Vagina (tissue), 2 donors: ENCODE measurements at regions not wholly inside any gene's neighbourhood (a gene's known extent, or its start where the extent isn't known, plus 50 kb on each side); places are given as distances from the start of the nearest gene placed in this dataset.
"Not testable (repeated sequence)": the region's sequence is repeated elsewhere in the genome, so short reads cannot be mapped to it uniquely, and the experiment has no call there.

Experiments
- DNase-seq, 2 donors: peaks; one replicate each; pipeline ENCODE4 v3.0.0-alpha.2; 2017; ENCODE audit errors: extremely low spot score in 2 of 2
- H3K27ac ChIP-seq: fragments of 200-600 bp; sonication (generic); one replicate; pipeline ENCODE4 v1.5.1; 2019
- H3K27me3 ChIP-seq: fragments of 200-600 bp; sonication (generic); one replicate; pipeline ENCODE4 v1.5.1; 2019
- H3K36me3 ChIP-seq, 2 donors: fragments of 200-600 bp; sonication (generic); one replicate each; pipeline ENCODE4 v1.5.1; 2017 to 2019
- H3K4me1 ChIP-seq: fragments of 200-600 bp; sonication (generic); one replicate; pipeline ENCODE4 v1.5.1; 2019
- H3K4me3 ChIP-seq, 2 donors: fragments of 200-600 bp; sonication (generic); 1 replicate in 1 of 2; 2 replicates in 1 of 2; pipeline ENCODE4 v1.5.1; 2016 to 2019
- H3K9me3 ChIP-seq: fragments of 200-600 bp; sonication (generic); one replicate; pipeline ENCODE4 v1.5.1; 2019
- POLR2A ChIP-seq, 2 donors: fragments of 450-650 bp; IDR thresholded peaks; one replicate each; pipeline ENCODE4 v1.6.1; 2017; ENCODE audit warnings: antibody characterized with exemption in 2 of 2, mild to moderate bottlenecking in 2 of 2, moderate library complexity in 2 of 2
- POLR2AphosphoS5 ChIP-seq, 2 donors: sonication (generic); formaldehyde crosslinking; IDR thresholded peaks; one replicate each; pipeline ENCODE4 v1.9.0; 2017; ENCODE audit warnings: antibody characterized with exemption in 2 of 2, mild to moderate bottlenecking in 2 of 2, low read depth in 1 of 2; ENCODE audit not compliant: insufficient read depth in 1 of 2
- intact Hi-C: fragments of 100-400 bp; cut with DNase I; formaldehyde crosslinking; loops from one replicate; pipeline ENCODE4 v1.15.1; 2023
- TF ChIP-seq, protein P1 (sequence below), 3 experiments: fragments of 450-650 bp in 2 of 3; fragments of 200-600 bp in 1 of 3; sonication (generic) in 1 of 3; IDR thresholded peaks; one replicate each; pipeline ENCODE4 v1.5.1; 2017 to 2019; ENCODE audit warnings: antibody characterized with exemption in 3 of 3, mild to moderate bottlenecking in 2 of 3, moderate library complexity in 2 of 3

DNA sequence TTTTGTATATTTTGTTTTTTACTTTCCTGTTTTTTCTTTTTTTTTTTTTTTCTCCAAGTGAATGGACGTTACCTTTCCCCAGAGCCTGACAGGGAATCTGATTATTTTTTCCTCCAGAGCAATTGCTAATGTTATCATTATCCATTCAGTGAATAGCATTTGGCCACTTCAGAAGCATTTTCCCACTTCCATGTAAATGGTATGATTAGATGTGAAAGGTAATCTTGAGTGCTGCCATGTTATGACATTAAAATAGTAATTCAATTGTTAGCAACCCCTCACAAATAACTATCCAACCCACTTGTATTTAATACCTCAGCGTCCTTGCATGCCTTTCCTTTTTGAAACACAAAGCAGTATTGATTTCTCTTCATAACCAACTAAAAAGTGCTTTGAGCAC is 1243.8 kb downstream of the CDH8 start:
- intact Hi-C loops = no loop called here
- H3K27me3 ChIP-seq = no peaks in the 10 kb centered on the region

DNA sequence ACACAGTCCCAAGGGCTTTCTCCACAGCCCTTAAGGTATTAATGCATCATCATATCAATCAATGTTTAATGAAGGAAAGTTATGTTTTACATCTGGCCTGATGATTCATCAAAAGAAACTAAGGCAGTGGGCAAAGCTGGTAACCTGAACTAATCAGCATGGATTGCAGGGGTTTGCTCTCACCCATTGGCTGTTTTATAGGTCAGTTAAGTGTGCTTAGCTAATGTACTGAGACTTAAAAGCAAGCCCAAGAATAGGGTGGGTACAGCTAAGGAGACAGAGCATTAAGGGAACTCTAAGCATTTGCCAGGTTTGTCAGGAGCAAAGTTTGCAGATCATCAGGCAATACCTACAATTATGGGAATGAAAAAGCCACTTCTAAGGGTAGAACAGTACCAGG is 1247.6 kb downstream of the CDH8 start:
- Histone ChIP-seq H3K27me3 (no peaks in the 10 kb centered on the region), H3K27ac (no peak overlapping the region), H3K4me1 (no peaks in the 10 kb centered on the region), H3K36me3 (no peaks in the 10 kb centered on the region), H3K9me3 (no peaks in the 10 kb centered on the region), H3K4me3 (no peak overlapping the region)
- intact Hi-C loops = no loop called here
- TF ChIP-seq, protein P1, sequence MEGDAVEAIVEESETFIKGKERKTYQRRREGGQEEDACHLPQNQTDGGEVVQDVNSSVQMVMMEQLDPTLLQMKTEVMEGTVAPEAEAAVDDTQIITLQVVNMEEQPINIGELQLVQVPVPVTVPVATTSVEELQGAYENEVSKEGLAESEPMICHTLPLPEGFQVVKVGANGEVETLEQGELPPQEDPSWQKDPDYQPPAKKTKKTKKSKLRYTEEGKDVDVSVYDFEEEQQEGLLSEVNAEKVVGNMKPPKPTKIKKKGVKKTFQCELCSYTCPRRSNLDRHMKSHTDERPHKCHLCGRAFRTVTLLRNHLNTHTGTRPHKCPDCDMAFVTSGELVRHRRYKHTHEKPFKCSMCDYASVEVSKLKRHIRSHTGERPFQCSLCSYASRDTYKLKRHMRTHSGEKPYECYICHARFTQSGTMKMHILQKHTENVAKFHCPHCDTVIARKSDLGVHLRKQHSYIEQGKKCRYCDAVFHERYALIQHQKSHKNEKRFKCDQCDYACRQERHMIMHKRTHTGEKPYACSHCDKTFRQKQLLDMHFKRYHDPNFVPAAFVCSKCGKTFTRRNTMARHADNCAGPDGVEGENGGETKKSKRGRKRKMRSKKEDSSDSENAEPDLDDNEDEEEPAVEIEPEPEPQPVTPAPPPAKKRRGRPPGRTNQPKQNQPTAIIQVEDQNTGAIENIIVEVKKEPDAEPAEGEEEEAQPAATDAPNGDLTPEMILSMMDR (IDR thresholded peaks at IDR 0.05) = no peak
- TF ChIP-seq POLR2A (IDR thresholded peaks at IDR 0.05) (no peak), POLR2AphosphoS5 (IDR thresholded peaks at IDR 0.05; ENCODE audit: insufficient read depth in 1 of 2, low read depth in 1 of 2) (no peak)
- DNase-seq = no peak

More for the DNA sequence above, 1243.8 kb downstream of the CDH8 start:
- no peak for TF ChIP-seq POLR2A (IDR thresholded peaks at IDR 0.05)
- TF ChIP-seq, protein P1 (IDR thresholded peaks at IDR 0.05) = no peak
- no peak for TF ChIP-seq POLR2AphosphoS5 (IDR thresholded peaks at IDR 0.05; ENCODE audit: insufficient read depth in 1 of 2, low read depth in 1 of 2)
- no peaks in the 10 kb centered on the region for H3K36me3 ChIP-seq
- H3K27ac ChIP-seq = no peak overlapping the region
- H3K4me1 ChIP-seq = no peaks in the 10 kb centered on the region
- no peak overlapping the region for H3K4me3 ChIP-seq
- no peaks in the 10 kb centered on the region for H3K9me3 ChIP-seq
- DNase-seq = no peak

DNA sequence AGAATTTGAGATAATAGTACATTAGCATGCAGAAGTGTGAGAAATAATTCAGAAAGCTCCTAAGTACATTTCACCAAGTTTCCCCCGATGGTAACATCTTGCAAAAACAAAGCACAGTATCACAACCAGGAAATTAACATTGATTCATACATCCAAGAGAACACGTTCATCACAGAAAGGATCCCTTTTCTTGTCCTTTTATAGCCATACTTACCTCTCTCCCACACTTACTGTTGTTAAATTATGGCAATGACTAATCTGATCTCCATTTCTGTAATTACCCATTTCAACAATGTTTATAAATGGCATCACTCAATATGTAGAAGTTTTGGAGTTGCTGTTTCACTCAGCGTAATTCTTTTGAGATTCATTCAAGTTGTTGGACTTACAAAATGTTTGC is 1260.0 kb downstream of the CDH8 start:
- Histone ChIP-seq H3K27me3 (no peaks in the 10 kb centered on the region), H3K27ac (no peak overlapping the region), H3K4me1 (no peaks in the 10 kb centered on the region), H3K9me3 (no peaks in the 10 kb centered on the region), H3K4me3 (no peak overlapping the region), H3K36me3 (no peaks in the 10 kb centered on the region)
- no peak for DNase-seq
- intact Hi-C loops = no loop called here
- TF ChIP-seq, protein P1 (IDR thresholded peaks at IDR 0.05) = no peak
- TF ChIP-seq POLR2A (IDR thresholded peaks at IDR 0.05) (no peak), POLR2AphosphoS5 (IDR thresholded peaks at IDR 0.05; ENCODE audit: insufficient read depth in 1 of 2, low read depth in 1 of 2) (no peak)

DNA sequence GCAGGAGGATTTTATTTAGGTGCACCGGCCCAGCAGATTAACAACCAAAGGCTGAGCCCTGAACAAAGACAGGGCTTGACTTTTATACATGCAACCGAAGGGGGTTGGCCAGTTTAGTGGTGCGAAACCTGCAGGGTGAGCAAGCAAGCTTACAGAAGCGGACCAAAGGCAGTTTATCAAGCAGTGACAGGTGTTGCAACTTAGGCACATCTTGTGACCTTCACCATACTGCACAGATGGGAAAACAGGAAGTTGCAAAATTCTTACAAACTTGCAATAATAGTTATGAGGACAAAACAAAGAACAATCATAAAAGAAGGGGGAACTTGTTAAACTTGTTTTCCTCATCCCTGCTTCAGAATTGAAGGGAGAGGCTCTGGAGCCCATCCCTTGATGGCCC is 1265.1 kb downstream of the CDH8 start:
- DNase-seq = no peak
- intact Hi-C loops = no loop called here

DNA sequence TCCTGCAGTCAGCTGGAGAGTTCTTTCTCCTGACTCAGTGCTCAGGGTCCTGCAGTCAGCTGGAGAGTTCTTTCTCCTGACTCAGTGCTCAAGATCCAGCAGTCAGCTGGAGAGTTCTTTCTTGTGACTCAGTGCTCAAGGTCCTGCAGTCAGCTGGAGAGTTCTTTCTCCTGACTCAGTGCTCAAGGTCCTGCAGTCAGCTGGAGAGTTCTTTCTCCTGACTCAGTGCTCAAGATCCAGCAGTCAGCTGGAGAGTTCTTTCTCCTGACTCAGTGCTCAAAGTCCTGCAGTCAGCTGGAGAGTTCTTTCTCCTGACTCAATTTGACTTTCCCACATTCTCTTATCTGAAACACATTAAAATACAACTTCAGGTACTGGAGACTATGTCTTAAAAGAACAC is 1265.9 kb downstream of the CDH8 start:
- intact Hi-C loops, H3K4me1 ChIP-seq, H3K9me3 ChIP-seq, H3K4me3 ChIP-seq, H3K27ac ChIP-seq, H3K27me3 ChIP-seq, H3K36me3 ChIP-seq, DNase-seq: not testable (repeated sequence)

More for the DNA sequence above, 1265.1 kb downstream of the CDH8 start:
- H3K4me1 ChIP-seq = no peaks in the 10 kb centered on the region
- no peaks in the 10 kb centered on the region for H3K9me3 ChIP-seq
- no peaks in the 10 kb centered on the region for H3K27me3 ChIP-seq
- H3K4me3 ChIP-seq = no peak overlapping the region
- no peaks in the 10 kb centered on the region for H3K36me3 ChIP-seq
- TF ChIP-seq POLR2AphosphoS5 (IDR thresholded peaks at IDR 0.05; ENCODE audit: insufficient read depth in 1 of 2, low read depth in 1 of 2) (no peak), POLR2A (IDR thresholded peaks at IDR 0.05) (no peak)
- TF ChIP-seq, protein P1 (IDR thresholded peaks at IDR 0.05) = no peak
- H3K27ac ChIP-seq = no peak overlapping the region

DNA sequence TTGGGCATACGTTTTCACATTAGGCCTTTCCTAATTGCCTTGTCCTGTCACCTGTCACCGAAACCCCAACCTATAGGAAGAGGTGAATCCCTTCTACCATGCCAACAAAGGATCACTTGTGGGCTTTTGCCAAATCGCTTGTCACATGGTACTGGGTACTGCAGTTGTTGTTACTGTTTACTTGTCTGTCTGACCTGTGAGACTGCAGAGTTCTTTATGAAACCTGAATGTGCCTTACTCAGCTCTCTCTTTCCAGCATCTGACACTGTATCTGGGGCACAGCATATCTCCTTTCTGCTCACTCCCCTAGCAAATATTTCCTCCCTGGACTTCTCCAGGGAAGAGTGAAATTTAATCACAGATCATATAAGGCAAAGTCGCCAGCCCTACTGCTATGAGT is 1272.4 kb downstream of the CDH8 start:
- no peak for DNase-seq
- H3K4me3 ChIP-seq = no peak overlapping the region
- no peaks in the 10 kb centered on the region for H3K27me3 ChIP-seq
- no peaks in the 10 kb centered on the region for H3K9me3 ChIP-seq
- no peaks in the 10 kb centered on the region for H3K4me1 ChIP-seq
- intact Hi-C loops = no loop called here
- H3K36me3 ChIP-seq = no peaks in the 10 kb centered on the region
- no peak for TF ChIP-seq POLR2A (IDR thresholded peaks at IDR 0.05)
- TF ChIP-seq, protein P1 (IDR thresholded peaks at IDR 0.05) = no peak
- no peak for TF ChIP-seq POLR2AphosphoS5 (IDR thresholded peaks at IDR 0.05; ENCODE audit: insufficient read depth in 1 of 2, low read depth in 1 of 2)
- no peak overlapping the region for H3K27ac ChIP-seq
